ENCODE measurements at regions not wholly inside any gene's neighbourhood (a gene's known extent, or its start where the extent isn't known, plus 50 kb on each side); places are given as distances from the start of the nearest gene placed in this dataset.

GRCh38 chr15:61621865-61622264 lies 392.8 kb upstream of the RORA start:
- no peak for TF ChIP-seq CTCF (IDR thresholded peaks at IDR 0.05)
- TF ChIP-seq POLR2A (IDR thresholded peaks at IDR 0.05): no peak
